ENCODE measurements at regions not wholly inside any gene's neighbourhood (a gene's known extent, or its start where the extent isn't known, plus 50 kb on each side); places are given as distances from the start of the nearest gene placed in this dataset.

- no peak overlapping the region for H3K4me3 ChIP-seq (replicated peaks; ENCODE audit: low read depth, low read length)
- TF ChIP-seq CTCF (IDR thresholded peaks at IDR 0.05; ENCODE audit: low read length, missing control alignments): no peak
- DNase-seq (ENCODE audit: low read depth): no peak
Observed at GRCh38 chr6:48475275-48475674, 364.3 kb upstream of the PTCHD4 start.

- H3K4me3 ChIP-seq (replicated peaks; ENCODE audit: low read depth, low read length): no peak overlapping the region
- no peak for TF ChIP-seq CTCF (IDR thresholded peaks at IDR 0.05; ENCODE audit: low read length, missing control alignments)
- peak; percentile 21 for DNase-seq (ENCODE audit: low read depth)
Observed at GRCh38 chr6:48474830-48475229, 363.8 kb upstream of the PTCHD4 start.

GRCh38 chr6:48474136-48474535, 363.1 kb upstream of the PTCHD4 start:
- DNase-seq (ENCODE audit: low read depth): no peak
- TF ChIP-seq CTCF (IDR thresholded peaks at IDR 0.05; ENCODE audit: low read length, missing control alignments): no peak
- no peak overlapping the region for H3K4me3 ChIP-seq (replicated peaks; ENCODE audit: low read depth, low read length)

- no peak overlapping the region for H3K4me3 ChIP-seq (replicated peaks; ENCODE audit: low read depth, low read length)
- TF ChIP-seq CTCF (IDR thresholded peaks at IDR 0.05; ENCODE audit: low read length, missing control alignments): no peak
Observed at GRCh38 chr6:48472535-48472934, 361.5 kb upstream of the PTCHD4 start.

GRCh38 chr6:48472091-48472490, 361.1 kb upstream of the PTCHD4 start:
- TF ChIP-seq CTCF (IDR thresholded peaks at IDR 0.05; ENCODE audit: low read length, missing control alignments): no peak
- H3K4me3 ChIP-seq (replicated peaks; ENCODE audit: low read depth, low read length): no peak overlapping the region
- peak; percentile 49 for DNase-seq (ENCODE audit: low read depth)

More at GRCh38 chr6:48472535-48472934, 361.5 kb upstream of the PTCHD4 start:
- DNase-seq (ENCODE audit: low read depth): no peak

- H3K4me3 ChIP-seq (replicated peaks; ENCODE audit: low read depth, low read length): no peak overlapping the region
- no peak for TF ChIP-seq CTCF (IDR thresholded peaks at IDR 0.05; ENCODE audit: low read length, missing control alignments)
- DNase-seq (ENCODE audit: low read depth): no peak
Observed at GRCh38 chr6:48471326-48471725, 360.3 kb upstream of the PTCHD4 start.

- TF ChIP-seq CTCF (IDR thresholded peaks at IDR 0.05; ENCODE audit: low read length, missing control alignments): peak; percentile 22
- DNase-seq (ENCODE audit: low read depth): no peak
- H3K4me3 ChIP-seq (replicated peaks; ENCODE audit: low read depth, low read length): no peak overlapping the region
Observed at GRCh38 chr6:48449002-48449401, 338.0 kb upstream of the PTCHD4 start.
